Epithelial cell of prostate (primary cell): ENCODE measurements at regions not wholly inside any gene's neighbourhood (a gene's known extent, or its start where the extent isn't known, plus 50 kb on each side); places are given as distances from the start of the nearest gene placed in this dataset.
"Not testable (repeated sequence)": the region's sequence is repeated elsewhere in the genome, so short reads cannot be mapped to it uniquely, and the experiment has no call there.

Experiments
- DNase-seq: peaks from one replicate; pipeline ENCODE4 v3.0.0-alpha.2; 2011; ENCODE audit warnings: low read depth, low spot score
- H3K27ac ChIP-seq: fragments of 450-650 bp; 2 replicates; pipeline ENCODE4 v1.5.1; 2017; ENCODE audit warnings: mild to moderate bottlenecking

GRCh38 chr13:59236944-59237343 lies 926.8 kb downstream of the DIAPH3 start:
- no peak overlapping the region for H3K27ac ChIP-seq
- DNase-seq, result no peak

GRCh38 chr13:59247171-59247570 lies 916.6 kb downstream of the DIAPH3 start:
- no peak for DNase-seq
- H3K27ac ChIP-seq, result no peak overlapping the region

DNA sequence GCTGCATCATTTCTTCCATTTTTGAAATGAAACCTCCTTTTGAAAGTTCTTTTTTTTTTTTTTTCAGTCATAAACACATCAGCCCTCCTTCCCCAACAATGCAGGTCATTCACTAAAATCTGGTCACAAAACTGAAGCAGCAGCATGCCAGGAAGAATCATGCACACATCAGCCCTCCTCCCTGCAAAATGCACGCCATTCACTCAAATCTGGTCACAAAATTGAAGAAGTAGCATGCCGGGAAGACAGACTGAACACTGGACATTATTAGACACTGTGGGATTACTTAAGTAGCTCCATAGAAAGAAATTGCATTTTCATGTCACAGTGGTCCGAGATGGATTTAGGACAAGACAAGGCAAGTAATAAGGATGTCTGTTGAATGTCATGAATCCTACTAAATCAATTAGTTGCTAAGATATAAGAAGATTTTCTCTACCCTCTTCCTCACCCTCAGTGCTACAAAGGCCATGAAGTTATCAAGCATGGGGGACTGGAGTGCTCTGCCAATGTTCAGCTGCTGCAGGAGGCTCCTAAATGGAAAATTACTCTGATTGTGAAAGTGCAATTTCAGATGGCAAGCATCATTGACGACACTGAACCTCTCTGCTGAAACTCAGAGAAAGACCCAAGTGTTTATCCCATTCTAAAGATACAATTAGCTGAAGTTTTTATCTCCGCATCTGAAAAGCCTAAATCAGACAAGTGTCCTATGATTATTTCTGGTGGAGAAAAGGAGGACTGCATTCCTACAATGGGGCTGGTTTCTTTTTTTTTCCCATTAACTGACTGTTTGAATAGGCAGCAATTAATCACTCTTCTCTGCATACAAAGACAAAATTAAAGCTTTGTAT lies 913.2 kb downstream of the DIAPH3 start:
- no peak overlapping the region for H3K27ac ChIP-seq
- no peak for DNase-seq

GRCh38 chr13:59259165-59260000 lies 904.3 kb downstream of the DIAPH3 start:
- no peak for DNase-seq
- H3K27ac ChIP-seq, result no peak overlapping the region

DNA sequence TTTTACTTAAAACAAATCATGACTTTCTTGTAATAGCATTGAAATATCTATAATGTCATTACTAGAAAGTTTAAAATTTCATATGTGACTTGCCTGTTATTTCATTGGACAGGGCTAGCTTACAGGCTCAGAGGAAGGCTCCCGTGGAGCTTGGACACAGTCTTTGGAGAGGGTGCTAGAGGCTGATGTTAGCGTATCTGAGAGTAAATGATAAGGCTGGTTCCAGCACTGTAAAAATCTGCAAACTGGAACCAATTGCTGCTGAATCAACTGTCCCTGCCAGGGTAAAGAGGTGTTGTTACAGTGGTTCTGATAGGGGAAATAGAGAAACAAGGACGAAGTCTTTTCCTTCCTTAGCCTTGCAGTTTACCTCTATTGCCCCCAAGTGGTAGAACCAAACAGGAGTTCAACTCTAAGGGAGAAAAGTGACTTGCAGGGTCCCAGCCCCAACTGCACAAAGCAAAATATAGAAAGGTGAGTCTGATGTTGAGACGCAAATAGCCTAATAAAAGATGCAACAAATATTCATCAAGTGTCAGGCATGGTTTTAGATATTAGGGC lies 901.7 kb downstream of the DIAPH3 start:
- no peak for DNase-seq
- H3K27ac ChIP-seq, result no peak overlapping the region

DNA sequence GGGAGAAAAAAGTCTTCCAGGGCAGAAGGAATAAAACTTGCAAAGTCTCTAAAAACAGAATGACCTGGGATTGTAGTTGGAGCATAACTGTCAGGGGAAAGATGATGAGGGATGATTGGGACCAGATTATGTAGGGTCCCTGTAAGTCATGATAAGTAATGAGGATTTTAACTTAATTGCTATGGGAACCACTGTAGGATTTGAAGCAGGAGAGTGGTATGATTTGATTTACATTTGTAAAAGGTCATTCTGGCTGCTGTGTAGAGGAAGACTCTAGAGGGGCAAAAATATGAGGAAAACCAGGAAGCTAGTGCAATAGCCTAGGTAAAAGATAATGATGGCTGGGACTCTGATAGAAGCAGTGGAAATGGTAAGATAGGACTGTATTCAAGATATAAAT lies 900.2 kb downstream of the DIAPH3 start:
- no peak overlapping the region for H3K27ac ChIP-seq
- DNase-seq, result no peak

- no peak for DNase-seq
- no peak overlapping the region for H3K27ac ChIP-seq
Measured at GRCh38 chr13:59266478-59267063, 897.2 kb downstream of the DIAPH3 start.

DNA sequence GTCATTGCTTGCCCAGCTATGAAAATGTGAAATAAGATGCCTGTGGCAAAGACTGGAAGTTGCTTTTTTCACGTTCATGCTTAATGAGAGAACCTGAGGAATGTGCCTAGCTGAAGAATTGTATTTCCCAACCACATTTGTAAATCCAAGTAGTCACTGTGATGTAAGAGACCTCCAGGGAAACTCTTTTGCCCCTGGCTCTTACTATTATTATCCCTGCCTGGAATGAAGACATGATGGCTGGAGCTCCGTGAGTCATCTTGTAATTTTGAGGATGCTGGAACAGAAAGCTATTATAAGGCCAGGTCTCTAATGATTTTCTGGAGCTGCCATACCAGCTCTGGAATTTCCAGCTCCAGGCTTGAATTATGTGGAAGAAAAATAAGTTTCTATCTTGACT lies 894.3 kb downstream of the DIAPH3 start:
- no peak overlapping the region for H3K27ac ChIP-seq
- DNase-seq, result no peak

- DNase-seq, result no peak
- H3K27ac ChIP-seq, result no peak overlapping the region
Measured at GRCh38 chr13:59270327-59270726, 893.4 kb downstream of the DIAPH3 start.

DNA sequence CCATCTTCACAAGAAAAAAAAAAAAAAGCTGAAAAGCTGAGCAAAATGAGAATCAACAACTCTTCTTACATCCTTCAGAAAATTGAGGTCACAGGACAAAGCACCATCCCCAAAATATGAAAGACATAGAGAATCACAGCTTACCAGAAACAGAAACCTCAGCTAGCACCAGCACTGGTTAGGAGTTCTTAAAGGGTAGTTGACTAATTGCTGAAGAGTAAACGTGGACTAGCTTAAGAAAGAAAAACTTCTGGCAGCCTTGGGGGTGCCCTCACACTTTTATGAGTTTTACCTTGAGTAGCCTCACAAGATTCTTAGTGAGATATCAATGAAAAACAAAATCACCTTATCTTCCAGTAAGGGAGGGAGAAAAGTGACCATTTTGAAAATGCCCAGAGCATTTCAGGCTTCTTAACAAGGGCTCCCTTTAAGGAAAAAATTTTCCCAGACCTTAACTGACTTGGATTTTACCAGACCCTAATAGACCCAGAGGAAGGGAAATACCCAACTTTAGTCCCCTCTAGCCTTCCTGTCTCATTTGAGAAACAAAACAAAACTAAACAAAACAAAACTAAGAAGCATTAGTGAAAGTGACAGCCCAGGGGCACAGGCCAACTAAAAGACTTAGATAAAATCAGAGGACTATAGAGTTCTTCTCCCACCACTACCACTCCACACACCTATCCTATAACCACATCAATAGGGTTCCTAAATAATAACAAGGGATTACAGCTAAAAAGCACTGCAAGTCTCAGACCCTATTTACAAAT lies 888.6 kb downstream of the DIAPH3 start:
- H3K27ac ChIP-seq, result no peak overlapping the region
- DNase-seq, result no peak

GRCh38 chr13:59276436-59276835 lies 887.3 kb downstream of the DIAPH3 start:
- DNase-seq, result no peak
- H3K27ac ChIP-seq, result no peak overlapping the region

- no peak for DNase-seq
- H3K27ac ChIP-seq, result no peak overlapping the region
Measured at GRCh38 chr13:59277106-59277505, 886.6 kb downstream of the DIAPH3 start.

- no peak for DNase-seq
- no peak overlapping the region for H3K27ac ChIP-seq
Measured at GRCh38 chr13:59279028-59279427, 884.7 kb downstream of the DIAPH3 start.

- DNase-seq, result no peak
Measured at GRCh38 chr13:59279576-59279975, 884.2 kb downstream of the DIAPH3 start.

GRCh38 chr13:59280297-59280696 lies 883.4 kb downstream of the DIAPH3 start:
- no peak overlapping the region for H3K27ac ChIP-seq

More at GRCh38 chr13:59279576-59279975, 884.2 kb downstream of the DIAPH3 start:
- H3K27ac ChIP-seq, result no peak overlapping the region

GRCh38 chr13:59281453-59281852 lies 882.3 kb downstream of the DIAPH3 start:
- H3K27ac ChIP-seq, result no peak overlapping the region
- DNase-seq, result no peak

More at GRCh38 chr13:59280297-59280696, 883.4 kb downstream of the DIAPH3 start:
- DNase-seq, result no peak

DNA sequence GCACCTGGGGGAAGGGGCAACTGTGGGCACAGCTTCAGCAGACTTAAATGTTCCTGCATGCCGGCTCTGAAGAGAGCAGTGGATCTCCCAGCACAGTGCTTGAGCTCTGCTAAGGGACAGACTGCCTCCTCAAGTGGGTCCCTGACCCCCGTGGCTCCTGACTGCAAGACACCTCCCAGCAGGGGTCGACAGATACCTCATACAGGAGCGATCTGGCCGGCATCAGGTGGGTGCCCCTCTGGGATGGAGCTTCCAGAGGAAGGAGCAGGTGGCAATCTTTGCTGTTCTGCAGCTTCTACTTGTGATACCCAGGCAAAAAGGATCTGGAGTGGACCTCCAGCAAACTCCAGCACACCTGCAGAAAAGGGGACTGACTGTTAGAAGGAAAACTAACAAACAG lies 871.5 kb downstream of the DIAPH3 start:
- H3K27ac ChIP-seq, DNase-seq: not testable (repeated sequence)

DNA sequence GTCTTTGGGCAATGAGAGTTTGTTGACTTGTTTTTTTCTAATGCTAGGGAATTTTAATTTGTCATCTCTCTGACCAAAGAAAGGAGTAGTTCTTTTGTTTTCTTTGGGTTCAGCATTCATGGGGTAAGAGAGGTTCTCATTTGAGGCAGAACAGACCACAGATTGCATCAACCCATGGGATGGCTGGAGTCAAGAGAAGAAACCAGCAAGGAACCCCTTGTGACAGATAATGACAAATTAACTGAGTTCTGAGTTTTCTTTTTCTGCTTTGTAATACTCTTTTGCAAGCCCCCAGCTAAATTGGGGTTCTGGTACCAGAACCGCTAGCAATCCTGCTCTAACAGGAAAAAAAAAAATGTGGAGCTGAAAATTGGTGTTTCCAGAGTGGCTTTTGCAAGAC lies 864.1 kb downstream of the DIAPH3 start:
- DNase-seq, result no peak
- H3K27ac ChIP-seq, result no peak overlapping the region

DNA sequence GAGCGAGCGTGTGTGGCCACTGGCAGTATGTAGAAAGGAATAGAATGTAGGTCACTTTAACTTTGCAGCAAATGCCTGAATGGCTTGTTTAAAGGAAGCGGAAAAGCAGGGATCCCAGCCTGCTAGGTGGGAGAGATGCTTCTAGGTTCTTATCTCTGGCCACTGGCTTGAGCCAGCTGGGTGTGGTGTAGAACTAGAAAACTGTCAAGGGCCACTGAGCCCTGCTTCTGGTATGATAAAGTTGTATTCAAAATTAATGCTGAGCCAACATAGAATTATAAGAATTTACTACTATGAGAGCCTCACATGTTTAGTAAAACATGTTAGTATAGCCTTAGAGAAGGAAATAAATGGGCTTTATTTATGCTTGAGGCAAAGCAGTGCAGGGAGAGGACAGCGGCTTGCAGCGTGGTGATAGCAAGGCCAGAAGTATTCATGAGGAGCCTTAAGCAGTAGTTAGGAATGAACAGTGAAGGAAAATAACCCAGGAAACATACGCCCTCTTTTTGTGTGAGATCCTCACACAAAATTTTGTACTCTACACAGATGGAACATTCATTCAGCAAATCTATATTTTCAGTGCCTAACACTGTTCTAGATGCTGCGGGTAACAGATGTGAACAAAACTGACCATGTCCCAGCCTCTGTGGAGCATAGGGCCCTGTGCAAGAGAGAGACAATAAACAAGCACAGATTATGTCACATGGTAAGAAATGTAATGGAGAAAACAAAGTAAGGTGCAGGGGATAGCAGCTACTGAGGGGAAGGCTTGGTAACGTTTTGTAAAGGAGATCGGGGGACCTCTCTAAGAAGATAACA lies 863.2 kb downstream of the DIAPH3 start:
- DNase-seq, result no peak
- no peak overlapping the region for H3K27ac ChIP-seq
